GM12892 (cell line): ENCODE measurements at regions not wholly inside any gene's neighbourhood (a gene's known extent, or its start where the extent isn't known, plus 50 kb on each side); places are given as distances from the start of the nearest gene placed in this dataset.

Experiments used
- POLR2A ChIP-seq: IDR thresholded peaks from 2 replicates; pipeline ENCODE4 v1.6.1; 2011; ENCODE audit warnings: low read depth, low read length, control low read depth
- POLR2AphosphoS5 ChIP-seq: IDR thresholded peaks from 2 replicates; pipeline ENCODE4 v1.6.1; 2011; ENCODE audit warnings: low read depth, low read length, control low read depth
- TAF1 ChIP-seq: IDR thresholded peaks from 2 replicates; pipeline ENCODE4 v1.6.1; 2011; ENCODE audit warnings: low read depth, mild to moderate bottlenecking, control low read depth, low read length, borderline replicate concordance

DNA sequence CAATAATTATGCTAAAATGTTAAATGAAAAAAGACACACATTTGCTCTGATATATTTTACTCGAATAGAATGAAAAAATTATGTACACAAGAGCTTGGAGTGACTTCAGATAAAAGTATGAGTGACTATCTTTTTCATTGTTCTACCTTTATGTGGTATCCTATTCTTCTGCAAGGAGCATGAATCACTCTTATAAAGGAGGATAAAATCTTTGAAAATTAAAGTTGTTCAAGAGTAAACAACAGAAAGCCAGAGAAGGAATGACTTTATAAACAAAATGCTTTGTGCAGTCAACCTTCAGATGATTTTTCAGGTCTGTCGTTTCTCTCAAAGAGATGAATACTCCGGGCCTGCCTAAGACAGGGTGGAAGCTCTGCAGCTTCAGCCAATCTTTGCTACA is 215.3 kb downstream of the FOXA2 start:
- TF ChIP-seq POLR2A (no peak), POLR2AphosphoS5 (no peak), TAF1 (no peak)
